ENCODE measurements at regions not wholly inside any gene's neighbourhood (a gene's known extent, or its start where the extent isn't known, plus 50 kb on each side); places are given as distances from the start of the nearest gene placed in this dataset.

DNA sequence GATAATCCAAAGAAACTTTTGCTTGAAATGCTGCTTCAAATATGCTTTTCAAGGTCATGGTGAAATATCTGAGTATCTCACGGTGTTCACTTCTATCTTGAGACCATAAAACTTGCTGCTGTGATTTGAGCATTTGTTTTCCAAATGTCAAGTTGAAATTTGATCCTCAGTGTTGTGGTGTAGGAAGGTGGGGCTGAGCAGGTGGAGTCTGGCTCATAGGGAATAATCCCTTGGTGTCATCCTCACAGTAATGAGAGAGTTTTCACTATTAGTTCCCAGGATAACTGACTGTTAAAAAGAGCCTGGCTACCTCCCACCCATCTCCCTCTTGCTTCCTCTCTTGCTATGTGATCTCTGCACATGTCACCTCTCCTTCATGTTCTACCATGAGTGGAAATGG, 858.0 kb upstream of the SLITRK5 start:
- in situ Hi-C loops (cut with MboI; ENCODE audit: low sequenced_read_pairs in 4 of 4) (no loop called here), intact Hi-C loops (cut with DNase I; ENCODE audit: low total_unique reads) (no loop called here)
- H3K4me1 ChIP-seq: no peaks in the 10 kb centered on the region
- ATAC-seq (no peak), DNase-seq (no peak)
- no peak overlapping the region for H3K4me3 ChIP-seq
- TF ChIP-seq, protein P1, sequence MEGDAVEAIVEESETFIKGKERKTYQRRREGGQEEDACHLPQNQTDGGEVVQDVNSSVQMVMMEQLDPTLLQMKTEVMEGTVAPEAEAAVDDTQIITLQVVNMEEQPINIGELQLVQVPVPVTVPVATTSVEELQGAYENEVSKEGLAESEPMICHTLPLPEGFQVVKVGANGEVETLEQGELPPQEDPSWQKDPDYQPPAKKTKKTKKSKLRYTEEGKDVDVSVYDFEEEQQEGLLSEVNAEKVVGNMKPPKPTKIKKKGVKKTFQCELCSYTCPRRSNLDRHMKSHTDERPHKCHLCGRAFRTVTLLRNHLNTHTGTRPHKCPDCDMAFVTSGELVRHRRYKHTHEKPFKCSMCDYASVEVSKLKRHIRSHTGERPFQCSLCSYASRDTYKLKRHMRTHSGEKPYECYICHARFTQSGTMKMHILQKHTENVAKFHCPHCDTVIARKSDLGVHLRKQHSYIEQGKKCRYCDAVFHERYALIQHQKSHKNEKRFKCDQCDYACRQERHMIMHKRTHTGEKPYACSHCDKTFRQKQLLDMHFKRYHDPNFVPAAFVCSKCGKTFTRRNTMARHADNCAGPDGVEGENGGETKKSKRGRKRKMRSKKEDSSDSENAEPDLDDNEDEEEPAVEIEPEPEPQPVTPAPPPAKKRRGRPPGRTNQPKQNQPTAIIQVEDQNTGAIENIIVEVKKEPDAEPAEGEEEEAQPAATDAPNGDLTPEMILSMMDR (IDR thresholded peaks at IDR 0.05 in 4 of 5, conservative IDR thresholded peaks at IDR 0.05 in 1 of 5): no peak
- TF ChIP-seq POLR2A (IDR thresholded peaks at IDR 0.05): no peak
- no peaks in the 10 kb centered on the region for H3K36me3 ChIP-seq
- H3K9me3 ChIP-seq: no peaks in the 10 kb centered on the region
- H3K27me3 ChIP-seq: no peaks in the 10 kb centered on the region
- H3K27ac ChIP-seq: no peak overlapping the region

DNA sequence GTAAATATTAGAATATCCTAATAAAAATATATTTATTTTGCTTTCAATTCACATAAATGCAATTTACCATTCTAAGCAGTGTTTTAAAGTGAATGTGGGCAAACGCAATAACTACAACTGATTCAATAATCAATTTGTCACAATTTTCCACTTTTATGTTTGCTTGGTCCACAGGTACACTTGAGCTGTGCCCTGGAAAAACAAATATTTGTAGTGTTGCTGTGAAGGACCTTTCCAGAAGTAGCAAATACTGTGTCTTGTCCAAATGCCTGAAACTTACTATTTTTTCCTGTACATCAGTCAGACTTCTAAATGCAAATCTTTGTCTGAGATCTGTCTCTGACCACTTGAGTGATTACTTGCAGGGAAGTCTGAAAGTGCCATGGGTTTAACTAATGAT, 845.8 kb upstream of the SLITRK5 start:
- in situ Hi-C loops (cut with MboI; ENCODE audit: low sequenced_read_pairs in 4 of 4): loop anchor here in 1 of 4 donors (10.0 kb wide), 1 partner anchor 61 kb away; no protein-coding TSS in a partner anchor
- TF ChIP-seq, protein P1 (IDR thresholded peaks at IDR 0.05 in 4 of 5, conservative IDR thresholded peaks at IDR 0.05 in 1 of 5): no peak
- TF ChIP-seq POLR2A (IDR thresholded peaks at IDR 0.05): no peak
- DNase-seq: no peak

DNA sequence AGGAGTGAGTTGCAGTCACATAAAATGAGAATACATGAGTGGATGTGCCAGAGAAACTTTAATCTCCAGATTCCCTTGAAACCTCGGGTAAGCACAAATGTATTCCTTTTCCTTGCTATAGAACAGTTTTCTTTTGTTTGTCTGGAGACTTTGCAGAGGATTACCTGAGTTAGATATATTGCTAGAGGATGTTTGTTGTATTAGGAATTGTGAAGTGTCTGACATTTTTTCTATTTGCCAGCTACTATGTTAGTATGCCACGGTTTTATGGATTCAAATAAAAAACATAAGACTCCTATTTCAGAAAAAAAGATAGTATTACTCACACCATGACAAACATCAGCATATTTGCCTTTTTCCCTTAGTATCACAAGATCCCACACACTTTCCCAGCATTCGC, 844.9 kb upstream of the SLITRK5 start:
- no peak for ATAC-seq
- Histone ChIP-seq H3K4me3 (no peak overlapping the region), H3K9me3 (no peaks in the 10 kb centered on the region), H3K27ac (no peak overlapping the region), H3K36me3 (no peaks in the 10 kb centered on the region), H3K27me3 (no peaks in the 10 kb centered on the region), H3K4me1 (no peaks in the 10 kb centered on the region)
- DNase-seq: no peak
- intact Hi-C loops (cut with DNase I; ENCODE audit: low total_unique reads) (no loop called here), in situ Hi-C loops (cut with MboI; ENCODE audit: low sequenced_read_pairs in 4 of 4) (loop anchor here in 1 of 4 donors (10.0 kb wide), 1 partner anchor 61 kb away; no protein-coding TSS in a partner anchor)
- TF ChIP-seq, protein P1 (IDR thresholded peaks at IDR 0.05 in 4 of 5, conservative IDR thresholded peaks at IDR 0.05 in 1 of 5): no peak
- TF ChIP-seq POLR2A (IDR thresholded peaks at IDR 0.05): no peak

More for the DNA sequence above, 845.8 kb upstream of the SLITRK5 start:
- no peak overlapping the region for H3K4me3 ChIP-seq
- intact Hi-C loops (cut with DNase I; ENCODE audit: low total_unique reads): no loop called here
- no peaks in the 10 kb centered on the region for H3K9me3 ChIP-seq
- H3K27ac ChIP-seq: no peak overlapping the region
- H3K36me3 ChIP-seq: no peaks in the 10 kb centered on the region
- no peak for ATAC-seq
- no peaks in the 10 kb centered on the region for H3K4me1 ChIP-seq
- no peaks in the 10 kb centered on the region for H3K27me3 ChIP-seq

DNA sequence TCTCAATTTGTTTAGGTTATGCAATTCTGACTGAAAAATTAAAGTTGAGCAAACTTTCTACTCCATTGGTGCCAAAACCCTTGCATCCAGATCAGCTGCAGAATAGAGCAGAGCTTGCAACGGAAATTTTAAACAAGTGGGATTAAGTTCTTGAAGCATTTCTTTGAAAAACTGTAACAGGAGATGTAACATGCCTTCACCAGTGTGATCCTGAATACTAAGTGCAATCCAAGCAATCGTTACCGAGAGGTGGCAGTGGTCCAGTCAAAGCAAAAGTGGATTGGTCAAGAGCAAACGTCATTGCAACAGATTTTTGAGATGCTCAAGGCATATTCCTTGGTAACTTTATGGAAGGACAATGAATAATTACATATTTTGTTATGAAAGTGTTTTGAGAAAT, 841.1 kb upstream of the SLITRK5 start:
- ATAC-seq (no peak), DNase-seq (no peak)
- TF ChIP-seq POLR2A (IDR thresholded peaks at IDR 0.05): no peak
- TF ChIP-seq, protein P1 (IDR thresholded peaks at IDR 0.05 in 4 of 5, conservative IDR thresholded peaks at IDR 0.05 in 1 of 5): no peak
- Histone ChIP-seq H3K4me3 (no peak overlapping the region), H3K9me3 (no peaks in the 10 kb centered on the region), H3K27ac (no peak overlapping the region), H3K36me3 (no peaks in the 10 kb centered on the region), H3K27me3 (no peaks in the 10 kb centered on the region), H3K4me1 (no peaks in the 10 kb centered on the region)
- intact Hi-C loops (cut with DNase I; ENCODE audit: low total_unique reads) (no loop called here), in situ Hi-C loops (cut with MboI; ENCODE audit: low sequenced_read_pairs in 4 of 4) (no loop called here)

DNA sequence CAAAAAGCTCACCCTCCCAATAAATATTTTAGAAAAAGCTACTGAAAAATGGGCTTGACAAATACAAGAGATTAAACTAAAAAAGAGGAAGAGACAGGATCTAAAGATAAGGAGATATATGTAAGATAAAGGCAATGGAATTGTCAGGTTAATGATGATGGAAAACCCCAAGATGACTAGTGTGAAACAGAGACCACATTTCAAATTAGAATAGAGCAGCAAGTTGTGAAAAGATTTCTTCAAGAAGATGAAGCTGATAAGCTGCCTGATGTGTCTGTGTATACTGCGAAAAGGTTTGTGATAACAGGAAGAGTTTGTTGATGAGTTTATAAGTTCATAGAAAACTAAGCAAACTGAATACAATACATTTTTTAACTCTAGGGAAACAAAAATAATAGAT, 840.1 kb upstream of the SLITRK5 start:
- in situ Hi-C loops (cut with MboI; ENCODE audit: low sequenced_read_pairs in 4 of 4) (no loop called here), intact Hi-C loops (cut with DNase I; ENCODE audit: low total_unique reads) (no loop called here)
- no peak overlapping the region for H3K4me3 ChIP-seq
- no peaks in the 10 kb centered on the region for H3K4me1 ChIP-seq
- H3K9me3 ChIP-seq: no peaks in the 10 kb centered on the region
- DNase-seq (no peak), ATAC-seq (no peak)
- no peaks in the 10 kb centered on the region for H3K36me3 ChIP-seq
- H3K27me3 ChIP-seq: no peaks in the 10 kb centered on the region
- H3K27ac ChIP-seq: no peak overlapping the region
- TF ChIP-seq, protein P1 (IDR thresholded peaks at IDR 0.05 in 4 of 5, conservative IDR thresholded peaks at IDR 0.05 in 1 of 5): no peak
- no peak for TF ChIP-seq POLR2A (IDR thresholded peaks at IDR 0.05)

Data from gastrocnemius medialis (tissue), 4 donors.